Fibroblast of the aortic adventitia (primary cell): ENCODE measurements at regions not wholly inside any gene's neighbourhood (a gene's known extent, or its start where the extent isn't known, plus 50 kb on each side); places are given as distances from the start of the nearest gene placed in this dataset.

Experiments
- DNase-seq: peaks from one replicate; pipeline ENCODE4 v3.0.0-alpha.2; 2010; ENCODE audit warnings: low read depth
- H3K4me3 ChIP-seq: 2 replicates; pipeline ENCODE4 v1.5.1; 2011; ENCODE audit warnings: low read depth, mild to moderate bottlenecking, control low read depth, low read length, moderate library complexity
- TF ChIP-seq, protein P1 (sequence below): IDR thresholded peaks from 2 replicates; pipeline ENCODE4 v1.5.1; 2011; ENCODE audit warnings: mild to moderate bottlenecking, low read length, control low read depth, inconsistent platforms; ENCODE audit not compliant: insufficient read depth

DNA sequence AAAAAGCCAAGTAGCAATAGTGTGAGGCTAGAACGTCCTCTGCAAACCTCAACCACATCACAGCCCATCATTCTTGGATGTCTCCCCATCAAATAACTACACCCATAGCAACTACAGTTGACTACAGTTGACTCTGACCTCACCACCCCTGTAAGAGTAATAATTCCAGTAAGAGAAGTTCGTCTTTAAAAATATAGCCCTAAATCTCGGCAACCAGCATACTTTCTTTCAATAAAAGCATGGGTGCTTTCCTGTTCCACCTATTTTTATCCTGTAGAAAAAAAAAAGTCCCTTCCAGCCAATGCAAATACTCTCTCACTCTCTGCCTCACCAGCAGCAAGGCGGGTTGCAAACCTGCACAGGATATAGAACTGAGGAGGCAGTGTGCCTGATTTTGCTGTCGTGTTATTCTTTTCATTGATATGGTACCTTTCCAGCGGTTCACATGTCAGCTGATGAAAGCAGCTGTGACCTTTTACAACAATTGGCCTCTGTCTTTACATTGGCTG, 187.5 kb upstream of the NFE2L3 start:
- DNase-seq, result no peak
- TF ChIP-seq, protein P1, sequence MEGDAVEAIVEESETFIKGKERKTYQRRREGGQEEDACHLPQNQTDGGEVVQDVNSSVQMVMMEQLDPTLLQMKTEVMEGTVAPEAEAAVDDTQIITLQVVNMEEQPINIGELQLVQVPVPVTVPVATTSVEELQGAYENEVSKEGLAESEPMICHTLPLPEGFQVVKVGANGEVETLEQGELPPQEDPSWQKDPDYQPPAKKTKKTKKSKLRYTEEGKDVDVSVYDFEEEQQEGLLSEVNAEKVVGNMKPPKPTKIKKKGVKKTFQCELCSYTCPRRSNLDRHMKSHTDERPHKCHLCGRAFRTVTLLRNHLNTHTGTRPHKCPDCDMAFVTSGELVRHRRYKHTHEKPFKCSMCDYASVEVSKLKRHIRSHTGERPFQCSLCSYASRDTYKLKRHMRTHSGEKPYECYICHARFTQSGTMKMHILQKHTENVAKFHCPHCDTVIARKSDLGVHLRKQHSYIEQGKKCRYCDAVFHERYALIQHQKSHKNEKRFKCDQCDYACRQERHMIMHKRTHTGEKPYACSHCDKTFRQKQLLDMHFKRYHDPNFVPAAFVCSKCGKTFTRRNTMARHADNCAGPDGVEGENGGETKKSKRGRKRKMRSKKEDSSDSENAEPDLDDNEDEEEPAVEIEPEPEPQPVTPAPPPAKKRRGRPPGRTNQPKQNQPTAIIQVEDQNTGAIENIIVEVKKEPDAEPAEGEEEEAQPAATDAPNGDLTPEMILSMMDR, result no peak
- no peak overlapping the region for H3K4me3 ChIP-seq

DNA sequence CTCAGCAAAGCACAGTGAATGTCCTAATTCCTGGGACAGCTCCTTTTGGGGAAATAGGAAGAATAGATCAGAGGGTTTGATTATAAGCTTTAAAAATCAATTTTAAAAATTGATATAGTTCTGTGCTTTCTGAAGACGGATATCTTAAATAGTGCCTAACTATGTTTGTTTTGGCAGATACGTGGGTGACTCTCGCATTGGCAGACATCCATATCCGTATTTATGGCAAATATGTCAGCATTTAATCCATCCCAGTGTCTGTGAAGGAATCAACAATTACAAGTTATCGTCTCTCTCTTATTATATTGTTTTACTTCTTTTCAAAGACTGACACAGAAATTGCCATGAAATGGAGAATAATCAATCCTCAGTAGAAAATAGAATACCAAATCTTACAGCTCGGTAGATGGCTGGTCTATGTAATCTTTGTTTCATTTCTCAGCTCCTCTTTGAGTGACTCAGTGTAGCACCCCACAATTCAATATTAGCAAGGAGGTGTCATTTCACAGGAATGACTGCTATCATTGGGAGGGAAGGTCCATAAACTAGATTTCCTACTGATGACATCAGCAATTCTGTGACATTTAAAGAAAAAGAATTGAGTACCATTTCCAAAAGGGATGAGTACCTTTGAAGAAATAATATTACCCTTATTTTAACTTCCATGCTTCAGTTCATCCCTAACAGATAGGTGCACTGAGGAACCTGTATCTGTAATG, 186.4 kb upstream of the NFE2L3 start:
- TF ChIP-seq, protein P1, result no peak
- H3K4me3 ChIP-seq, result no peak overlapping the region
- DNase-seq, result no peak

DNA sequence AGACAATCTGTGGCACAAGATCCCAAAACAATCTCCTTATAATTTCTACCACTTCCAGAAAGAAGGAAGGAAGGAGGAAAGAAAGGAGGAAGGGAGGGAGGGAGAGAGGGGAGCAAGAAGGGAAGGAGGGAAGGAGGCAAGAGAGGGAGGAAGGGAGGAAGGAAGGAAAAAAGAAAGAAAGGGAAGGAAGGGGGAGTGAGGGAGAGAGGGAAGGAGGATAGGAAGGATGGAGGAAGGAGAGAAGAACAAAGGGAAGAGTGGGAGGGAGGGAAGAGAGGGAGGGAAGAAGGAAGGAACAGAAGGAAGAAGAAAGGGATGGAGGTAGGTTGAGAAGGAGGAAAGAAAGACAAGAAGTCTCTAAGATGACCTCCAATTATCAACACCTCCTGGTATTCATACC, 185.5 kb upstream of the NFE2L3 start:
- H3K4me3 ChIP-seq, result no peak overlapping the region
- TF ChIP-seq, protein P1, result no peak
- no peak for DNase-seq

DNA sequence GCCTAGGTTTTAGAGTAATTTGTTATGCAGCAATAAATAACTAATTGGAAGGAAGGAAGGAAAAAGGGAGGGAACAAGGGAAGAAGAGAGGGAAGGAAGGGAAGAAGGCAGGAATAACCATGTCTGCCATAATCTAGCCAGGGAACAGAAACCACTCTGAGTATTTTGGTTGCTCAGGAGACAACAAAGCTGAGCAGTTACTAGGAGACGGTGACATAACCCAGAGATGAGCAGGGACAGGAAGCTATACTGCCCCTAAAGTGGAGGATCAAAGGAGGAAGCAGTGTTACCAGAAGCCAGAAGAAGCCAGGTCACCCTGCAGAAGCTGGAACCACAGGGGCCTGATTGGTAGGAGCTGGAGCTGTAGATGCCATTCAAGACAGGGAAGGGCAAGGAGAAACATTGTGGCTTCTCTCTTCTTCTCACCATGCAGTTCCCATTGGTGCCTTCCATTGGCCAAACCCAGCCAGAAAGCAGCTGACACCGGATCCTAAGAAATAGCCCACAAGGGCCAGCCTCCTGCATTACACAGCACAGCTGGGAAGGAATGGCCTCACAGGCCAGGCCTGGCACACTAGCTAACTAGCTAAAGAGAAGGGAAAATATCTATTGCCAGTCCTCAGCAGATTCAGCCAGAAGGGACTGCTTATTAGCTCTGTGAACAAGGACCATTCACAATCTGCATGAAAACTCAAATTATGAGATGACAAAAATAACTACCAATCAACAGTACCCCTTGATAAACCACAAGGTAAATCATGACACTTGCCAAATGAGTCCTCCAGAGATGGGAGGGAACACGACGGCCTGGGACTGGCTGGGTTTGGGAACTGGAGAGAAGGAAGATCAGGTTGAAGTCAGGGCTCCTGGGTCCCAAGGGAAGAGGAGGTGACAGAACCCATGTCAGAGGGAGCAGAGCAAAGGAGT, 184.5 kb upstream of the NFE2L3 start:
- no peak for DNase-seq
- H3K4me3 ChIP-seq, result no peak overlapping the region
- TF ChIP-seq, protein P1, result no peak

DNA sequence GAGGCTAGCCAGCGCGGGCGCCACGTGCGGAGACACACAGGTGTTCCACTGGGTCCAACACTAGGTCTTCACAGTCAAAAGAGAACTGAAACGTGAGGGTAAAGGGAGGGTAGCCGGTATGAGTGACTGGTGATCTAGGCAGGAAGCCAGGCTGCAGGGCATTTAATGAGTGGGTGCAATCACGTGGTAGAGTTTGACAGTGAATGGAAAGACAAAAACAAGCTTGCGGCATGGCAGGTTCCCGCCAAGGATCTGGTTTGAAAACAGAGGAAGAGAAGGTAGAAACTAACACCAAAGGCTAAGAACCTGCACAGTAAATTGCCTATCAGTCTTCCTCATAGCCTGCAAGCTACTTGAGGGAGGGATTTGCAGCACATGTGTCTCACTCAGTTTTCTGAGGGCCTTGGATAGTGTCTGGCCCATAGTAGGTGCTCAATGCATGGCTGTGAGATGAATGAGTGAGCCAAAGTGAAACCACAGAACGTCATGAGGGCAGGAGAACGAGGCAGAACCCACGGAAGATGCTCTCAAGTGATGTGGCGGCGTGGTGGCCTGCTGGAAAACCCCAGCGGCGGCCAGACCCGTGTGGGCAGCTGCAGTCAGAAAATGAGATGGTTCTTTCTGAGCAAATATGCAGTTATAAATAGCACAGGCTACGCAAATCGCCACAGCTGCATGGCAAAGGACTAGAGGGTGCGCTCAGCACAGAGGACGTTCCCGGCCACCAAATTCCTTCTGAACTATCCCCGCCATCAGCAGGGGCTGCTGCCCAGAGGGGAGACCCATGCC, 183.6 kb upstream of the NFE2L3 start:
- DNase-seq, result no peak
- TF ChIP-seq, protein P1, result no peak
- no peak overlapping the region for H3K4me3 ChIP-seq

DNA sequence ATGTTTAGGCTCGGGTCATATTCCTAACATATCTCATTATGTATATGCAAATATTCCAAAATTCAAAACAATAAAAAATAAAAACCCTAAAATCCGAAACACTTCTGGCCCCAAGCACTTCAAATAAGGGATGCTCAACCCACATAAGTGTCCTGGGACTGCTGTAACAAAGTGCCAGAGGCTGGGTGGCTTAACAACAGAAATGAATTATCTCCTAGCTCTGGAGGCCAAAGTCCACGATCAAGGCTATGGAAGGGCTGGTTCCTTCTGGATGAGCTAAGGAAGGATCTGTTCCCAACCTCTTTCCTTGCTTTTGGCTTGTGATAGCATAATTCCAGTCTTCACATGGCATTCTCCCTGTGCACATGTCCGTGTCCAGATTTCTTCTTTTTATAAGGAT, 181.6 kb upstream of the NFE2L3 start:
- no peak overlapping the region for H3K4me3 ChIP-seq
- TF ChIP-seq, protein P1, result no peak
- DNase-seq, result no peak
